Neuron (in vitro differentiated cells): ENCODE measurements at regions not wholly inside any gene's neighbourhood (a gene's known extent, or its start where the extent isn't known, plus 50 kb on each side); places are given as distances from the start of the nearest gene placed in this dataset.

ENCODE experiments used
- H2AFZ ChIP-seq: one replicate; pipeline ENCODE4 v1.6.1; 2013; ENCODE audit warnings: low read depth, mild to moderate bottlenecking, inconsistent platforms, low read length, moderate library complexity
- H3K27me3 ChIP-seq: one replicate; pipeline ENCODE4 v1.6.1; 2013; ENCODE audit warnings: low read length; ENCODE audit not compliant: insufficient read depth
- H3K36me3 ChIP-seq: one replicate; pipeline ENCODE4 v1.6.1; 2013; ENCODE audit warnings: low read length; ENCODE audit not compliant: insufficient read depth
- H3K4me1 ChIP-seq: one replicate; pipeline ENCODE4 v1.6.1; 2013; ENCODE audit warnings: low read length; ENCODE audit not compliant: insufficient read depth
- H3K4me3 ChIP-seq: 2 replicates; pipeline ENCODE4 v1.5.1; 2013; ENCODE audit warnings: mild to moderate bottlenecking, low read length, moderate library complexity
- H3K9me3 ChIP-seq: one replicate; pipeline ENCODE4 v1.6.1; 2013; ENCODE audit warnings: low read length

DNA sequence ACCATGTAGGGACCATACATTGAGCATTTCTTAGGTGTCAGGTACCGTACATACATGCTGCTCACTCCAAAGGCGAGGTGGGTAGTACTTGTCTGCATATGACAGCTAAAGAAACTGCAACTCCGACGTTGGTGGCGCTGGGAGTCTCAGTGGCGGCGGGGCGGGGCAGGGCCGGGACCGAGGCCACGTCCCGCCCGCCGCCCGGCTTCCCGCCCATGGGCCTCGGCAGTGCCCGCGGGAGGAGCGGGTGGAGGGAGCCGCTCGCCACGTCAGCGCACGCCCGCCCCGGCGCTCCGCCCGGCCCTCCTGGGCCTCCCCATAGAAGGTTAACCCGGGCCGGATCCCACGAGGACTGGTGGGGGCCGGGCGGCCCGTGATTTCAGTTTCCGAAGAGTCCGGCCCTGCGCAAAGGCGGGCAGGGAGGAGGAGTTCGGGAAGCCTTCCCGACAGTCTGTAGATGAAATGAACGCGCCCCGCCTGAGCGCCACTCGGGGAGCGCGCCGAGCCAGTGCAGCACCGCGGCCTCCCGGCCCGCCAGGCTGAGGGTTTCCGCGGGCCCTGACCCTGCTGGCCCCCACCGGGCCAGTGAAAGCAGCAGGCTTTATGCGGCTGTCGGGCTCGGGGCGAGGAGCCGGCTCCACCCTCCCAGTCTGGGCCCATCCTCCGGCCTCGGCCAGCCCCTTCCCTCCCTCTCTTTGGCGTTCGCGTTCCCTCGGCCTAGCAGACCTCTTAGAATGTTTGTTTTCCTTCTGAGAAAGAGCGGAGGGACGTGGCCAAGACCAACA lies 119.9 kb upstream of the JUN start:
- Histone ChIP-seq H3K27me3 (peaks cover 5% of the 10 kb centered on the region), H3K4me3 (peak overlapping the region; percentile 32), H3K36me3 (no peaks in the 10 kb centered on the region), H3K4me1 (peaks cover 5% of the 10 kb centered on the region), H3K9me3 (peaks cover 3% of the 10 kb centered on the region), H2AFZ (no peak overlapping the region)

DNA sequence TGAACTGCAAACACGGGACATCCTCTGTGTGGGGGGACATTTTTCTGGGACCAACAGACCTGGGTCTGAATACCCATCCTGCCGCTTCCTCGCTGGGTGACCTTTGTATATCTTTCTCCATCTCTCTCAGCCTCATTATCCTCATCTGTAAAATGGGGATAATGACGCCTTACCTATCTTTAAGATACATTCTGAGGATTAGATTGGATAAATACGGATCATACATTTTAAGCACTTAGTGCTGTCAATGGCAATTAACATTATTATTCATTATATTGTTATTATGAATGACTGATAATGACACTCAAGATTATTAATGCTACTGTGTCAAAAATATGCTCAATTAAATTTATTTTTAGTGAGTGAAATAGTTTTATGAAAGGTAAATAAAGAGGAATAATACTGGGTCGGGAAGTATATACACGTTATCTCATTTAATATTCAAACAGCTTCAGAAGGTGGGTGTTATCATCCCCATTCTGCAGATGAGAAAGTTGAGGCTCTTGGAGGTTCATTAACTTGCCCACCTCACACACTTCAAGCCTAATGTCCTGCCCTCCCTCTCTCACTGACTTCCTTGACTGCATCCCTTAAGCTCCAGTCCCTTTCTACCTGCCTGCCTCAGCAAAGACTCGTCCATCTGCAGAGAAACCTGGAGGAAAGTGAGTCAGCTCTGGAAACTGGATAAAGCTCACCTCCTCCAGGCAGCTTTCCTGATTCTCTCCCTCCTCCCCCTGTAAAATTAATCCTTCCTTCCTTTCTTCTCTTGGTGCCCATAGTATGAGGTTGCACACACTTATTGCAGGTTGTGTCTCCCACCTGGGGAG lies 120.7 kb upstream of the JUN start:
- H3K27me3 ChIP-seq, result peaks cover 5% of the 10 kb centered on the region
- H3K36me3 ChIP-seq, result no peaks in the 10 kb centered on the region
- H2AFZ ChIP-seq, result no peak overlapping the region
- peak overlapping the region; percentile 32 for H3K4me3 ChIP-seq
- peaks cover 3% of the 10 kb centered on the region for H3K9me3 ChIP-seq
- H3K4me1 ChIP-seq, result no peaks in the 10 kb centered on the region

- Histone ChIP-seq H3K4me1 (no peaks in the 10 kb centered on the region), H3K27me3 (peaks cover 5% of the 10 kb centered on the region), H2AFZ (no peak overlapping the region), H3K9me3 (peaks cover 3% of the 10 kb centered on the region), H3K4me3 (no peak overlapping the region), H3K36me3 (no peaks in the 10 kb centered on the region)
Observed at GRCh38 chr1:58905126-58905490, 121.3 kb upstream of the JUN start.

DNA sequence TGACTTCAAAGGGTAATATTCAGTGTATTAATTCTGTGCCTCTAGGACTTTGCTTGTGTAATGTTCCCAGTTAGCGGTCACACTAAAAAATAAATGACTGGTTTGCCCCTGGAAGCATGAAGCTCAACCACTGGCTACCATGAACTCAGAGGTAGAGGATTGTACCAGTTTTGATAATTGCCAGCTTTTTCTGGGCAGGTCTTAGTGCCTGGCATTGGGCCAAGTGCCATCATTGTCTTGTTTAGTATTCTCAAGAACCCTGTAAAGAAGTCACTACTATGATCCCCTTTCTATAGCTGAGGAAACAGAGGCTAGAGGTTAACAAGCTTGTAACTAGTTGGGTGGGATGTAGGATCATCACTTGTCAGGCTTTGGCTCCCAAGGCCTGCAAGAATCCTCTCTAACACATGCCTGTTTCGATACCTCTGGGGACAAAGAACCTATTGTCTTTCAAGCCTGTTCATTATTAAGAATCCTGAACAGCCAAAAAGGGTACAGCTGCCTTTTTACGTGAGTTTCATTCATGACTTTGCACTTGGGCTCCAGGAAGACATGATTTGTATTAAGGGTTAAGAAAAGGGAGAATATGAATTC lies 121.9 kb upstream of the JUN start:
- Histone ChIP-seq H3K4me1 (no peaks in the 10 kb centered on the region), H3K27me3 (peaks cover 5% of the 10 kb centered on the region), H2AFZ (no peak overlapping the region), H3K36me3 (no peaks in the 10 kb centered on the region), H3K9me3 (peaks cover 3% of the 10 kb centered on the region), H3K4me3 (no peak overlapping the region)

DNA sequence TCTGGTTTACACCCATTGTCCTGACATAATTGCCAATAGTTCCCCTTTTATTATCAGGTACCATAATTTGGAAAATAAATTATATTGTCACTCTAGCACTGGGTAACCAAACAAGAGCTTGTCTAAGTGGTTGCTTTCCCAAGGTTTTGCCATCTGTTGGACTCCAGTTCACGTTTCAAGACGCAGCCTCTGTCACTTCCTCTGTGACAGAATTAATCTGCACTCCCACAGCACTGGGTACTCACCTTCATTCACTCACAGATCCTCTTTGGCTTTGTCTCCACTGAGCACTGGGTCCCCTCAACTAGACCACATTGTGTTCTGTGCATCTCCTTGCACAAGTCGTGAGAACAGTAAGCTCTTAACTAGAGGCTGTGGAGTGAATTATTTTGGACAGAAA lies 123.6 kb upstream of the JUN start:
- Histone ChIP-seq H3K27me3 (peaks cover 5% of the 10 kb centered on the region), H3K4me1 (peaks cover 7% of the 10 kb centered on the region), H3K4me3 (no peak overlapping the region), H2AFZ (no peak overlapping the region), H3K9me3 (peaks cover 3% of the 10 kb centered on the region), H3K36me3 (no peaks in the 10 kb centered on the region)

GRCh38 chr1:58908561-58909560 lies 125.0 kb upstream of the JUN start:
- peaks cover 5% of the 10 kb centered on the region for H3K27me3 ChIP-seq
- no peak overlapping the region for H3K4me3 ChIP-seq
- H3K9me3 ChIP-seq, result peaks cover 3% of the 10 kb centered on the region
- H2AFZ ChIP-seq, result no peak overlapping the region
- peaks cover 15% of the 10 kb centered on the region for H3K4me1 ChIP-seq
- no peaks in the 10 kb centered on the region for H3K36me3 ChIP-seq

DNA sequence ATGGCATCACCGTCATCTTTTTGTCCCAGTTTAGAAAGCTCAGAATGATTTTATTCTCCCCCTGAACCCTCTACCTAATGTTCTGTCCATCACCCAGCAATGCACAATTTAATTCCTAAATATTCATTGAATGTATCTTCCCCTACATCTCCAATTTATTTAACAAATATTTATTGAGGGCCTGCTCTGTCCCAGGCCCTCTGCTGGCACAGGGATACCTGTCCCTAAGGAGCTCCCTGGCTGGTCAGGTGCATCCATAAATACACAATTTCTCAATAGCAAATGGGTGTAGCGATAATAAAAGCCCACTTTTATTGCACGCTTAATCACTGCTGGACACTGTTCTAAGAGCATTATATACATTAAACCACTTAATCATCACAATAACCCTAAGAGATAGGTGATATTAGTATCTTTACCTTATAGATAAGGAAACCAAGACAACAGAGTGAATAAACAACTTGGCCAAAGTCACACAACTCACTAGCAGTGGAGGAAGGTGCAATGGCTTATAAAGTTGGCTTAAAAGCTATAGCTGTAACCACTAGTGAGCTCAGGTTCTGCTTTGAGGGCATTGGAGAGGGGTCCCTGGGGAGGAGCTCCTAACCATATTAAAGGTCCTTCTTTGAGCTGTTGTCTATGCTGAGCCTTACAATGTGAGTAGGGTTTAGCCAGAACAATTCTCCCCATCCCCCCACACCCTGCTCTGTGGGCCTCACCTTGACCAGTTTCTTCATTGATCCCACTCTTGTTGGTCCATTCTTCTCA lies 126.3 kb upstream of the JUN start:
- H3K27me3 ChIP-seq, result peaks cover 2% of the 10 kb centered on the region

GRCh38 chr1:58911841-58912499 lies 128.1 kb upstream of the JUN start:
- peaks cover 15% of the 10 kb centered on the region for H3K4me1 ChIP-seq
- H3K4me3 ChIP-seq, result no peak overlapping the region
- peaks cover 2% of the 10 kb centered on the region for H3K27me3 ChIP-seq
- H3K9me3 ChIP-seq, result no peaks in the 10 kb centered on the region
- no peaks in the 10 kb centered on the region for H3K36me3 ChIP-seq
- H2AFZ ChIP-seq, result no peak overlapping the region

More for the DNA sequence above, 126.3 kb upstream of the JUN start:
- Histone ChIP-seq H3K4me3 (no peak overlapping the region), H3K4me1 (peaks cover 15% of the 10 kb centered on the region), H3K36me3 (no peaks in the 10 kb centered on the region), H3K9me3 (no peaks in the 10 kb centered on the region), H2AFZ (no peak overlapping the region)

GRCh38 chr1:58914925-58915324 lies 131.1 kb upstream of the JUN start:
- no peak overlapping the region for H3K4me3 ChIP-seq
- H3K4me1 ChIP-seq, result peaks cover 15% of the 10 kb centered on the region
- no peaks in the 10 kb centered on the region for H3K9me3 ChIP-seq
- H3K27me3 ChIP-seq, result no peaks in the 10 kb centered on the region
- H3K36me3 ChIP-seq, result no peaks in the 10 kb centered on the region
- no peak overlapping the region for H2AFZ ChIP-seq

DNA sequence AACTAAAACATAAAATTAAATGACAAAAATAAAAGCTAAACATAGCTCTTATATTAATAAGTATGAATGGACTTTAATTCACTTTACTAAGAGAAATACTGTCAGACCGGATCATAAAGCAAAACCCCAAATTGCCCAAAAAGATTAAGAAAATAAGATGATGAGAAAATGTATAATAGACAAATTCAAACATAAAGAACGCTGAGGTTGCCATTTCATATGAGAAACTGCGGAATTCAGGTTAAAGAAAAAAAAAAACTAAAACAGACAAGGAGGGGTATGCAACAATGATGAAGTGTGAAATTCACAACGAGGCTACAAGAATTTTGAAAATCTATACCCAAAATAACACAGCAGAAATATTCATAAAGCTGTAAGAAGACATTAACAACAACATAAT lies 133.6 kb upstream of the JUN start:
- peaks cover 7% of the 10 kb centered on the region for H3K4me1 ChIP-seq
- H3K4me3 ChIP-seq, result no peak overlapping the region
- H3K36me3 ChIP-seq, result no peaks in the 10 kb centered on the region
- H3K9me3 ChIP-seq, result no peaks in the 10 kb centered on the region
- peaks cover 3% of the 10 kb centered on the region for H3K27me3 ChIP-seq
- no peak overlapping the region for H2AFZ ChIP-seq

DNA sequence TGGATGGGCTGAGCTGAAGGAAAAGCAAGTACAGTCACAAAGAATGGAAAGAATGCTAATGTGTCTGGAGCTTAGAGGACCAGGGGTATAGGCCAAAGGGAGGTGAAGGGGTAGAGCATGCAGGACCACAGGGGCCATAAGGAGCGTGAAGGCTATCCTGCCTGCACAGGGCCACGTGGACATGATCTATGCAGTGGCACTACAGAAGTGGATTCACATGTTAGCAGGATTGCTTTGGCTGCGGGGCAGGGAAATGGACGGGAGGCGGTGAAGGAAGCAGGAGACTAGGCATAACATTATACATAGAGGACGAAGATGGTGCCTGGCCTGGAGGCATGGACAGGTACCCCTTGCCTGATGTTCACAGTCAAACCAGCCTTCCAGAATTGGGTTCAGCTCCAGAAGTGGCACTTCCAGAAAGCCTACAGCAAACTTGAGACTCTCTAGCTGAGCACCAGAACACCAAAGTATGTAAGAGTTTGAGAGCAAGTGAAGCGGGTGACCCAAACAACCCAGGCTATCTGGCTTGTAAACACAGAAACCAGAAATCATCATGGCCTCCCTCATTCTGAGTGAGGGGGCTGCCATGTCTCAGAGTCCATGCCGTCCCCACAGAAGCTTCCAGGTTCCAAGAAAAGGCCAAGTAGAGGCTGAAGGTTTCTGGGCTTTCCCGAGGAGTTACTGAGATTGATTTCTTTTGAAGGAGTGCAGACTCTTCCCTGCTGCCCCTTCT lies 135.5 kb upstream of the JUN start:
- Histone ChIP-seq H3K4me3 (no peak overlapping the region), H3K9me3 (no peaks in the 10 kb centered on the region), H3K27me3 (peaks cover 7% of the 10 kb centered on the region), H3K36me3 (no peaks in the 10 kb centered on the region), H2AFZ (no peak overlapping the region), H3K4me1 (no peaks in the 10 kb centered on the region)
